HG02759 (cell line): ENCODE measurements at regions not wholly inside any gene's neighbourhood (a gene's known extent, or its start where the extent isn't known, plus 50 kb on each side); places are given as distances from the start of the nearest gene placed in this dataset.
"Not testable (repeated sequence)": the region's sequence is repeated elsewhere in the genome, so short reads cannot be mapped to it uniquely, and the experiment has no call there.

ENCODE experiments used
- ATAC-seq: cut with Tn5 transposase; IDR thresholded peaks from one replicate; pipeline ENCODE4 v1.9.1; 2021; ENCODE audit warnings: mild to moderate bottlenecking, moderate library complexity; ENCODE audit not compliant: unreplicated experiment

DNA sequence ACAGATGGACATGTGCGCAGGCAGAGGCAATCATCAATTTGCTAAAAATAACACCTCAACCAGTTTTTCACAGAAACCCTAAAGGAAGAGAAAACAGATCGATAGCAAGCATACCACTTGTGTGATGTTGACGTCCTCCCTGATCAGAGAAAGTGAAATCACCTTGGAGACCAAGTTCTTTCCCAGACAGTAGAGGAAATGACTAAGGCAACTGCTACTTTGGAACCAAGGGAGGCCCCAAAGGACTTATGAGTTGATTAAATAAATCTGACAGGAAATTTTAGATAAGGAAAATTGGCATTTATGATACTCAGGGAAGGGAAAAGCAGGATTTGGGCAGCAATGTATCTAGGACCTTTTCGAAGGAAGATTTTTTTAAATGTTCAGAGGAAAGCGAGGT lies 267.1 kb upstream of the ASIC2 start:
- ATAC-seq: no peak

DNA sequence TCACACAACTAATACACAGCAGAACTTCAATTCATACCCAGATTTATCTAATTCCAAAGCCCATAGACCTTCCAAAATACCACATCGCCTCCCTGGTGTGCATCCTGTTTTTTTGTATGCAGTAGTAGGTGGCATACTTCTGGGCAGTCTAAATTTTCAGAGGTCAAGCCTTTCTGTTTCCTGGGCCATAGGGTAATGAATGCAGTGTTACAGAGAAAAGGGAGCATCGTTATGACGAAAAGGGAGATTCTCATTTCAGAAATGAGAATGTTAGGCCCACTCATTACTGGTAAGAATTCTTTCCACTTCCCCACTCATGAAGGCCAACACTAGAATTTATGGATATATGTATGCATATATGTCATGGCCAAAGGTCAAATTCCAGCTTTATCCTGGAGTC lies 267.8 kb upstream of the ASIC2 start:
- ATAC-seq: no peak

DNA sequence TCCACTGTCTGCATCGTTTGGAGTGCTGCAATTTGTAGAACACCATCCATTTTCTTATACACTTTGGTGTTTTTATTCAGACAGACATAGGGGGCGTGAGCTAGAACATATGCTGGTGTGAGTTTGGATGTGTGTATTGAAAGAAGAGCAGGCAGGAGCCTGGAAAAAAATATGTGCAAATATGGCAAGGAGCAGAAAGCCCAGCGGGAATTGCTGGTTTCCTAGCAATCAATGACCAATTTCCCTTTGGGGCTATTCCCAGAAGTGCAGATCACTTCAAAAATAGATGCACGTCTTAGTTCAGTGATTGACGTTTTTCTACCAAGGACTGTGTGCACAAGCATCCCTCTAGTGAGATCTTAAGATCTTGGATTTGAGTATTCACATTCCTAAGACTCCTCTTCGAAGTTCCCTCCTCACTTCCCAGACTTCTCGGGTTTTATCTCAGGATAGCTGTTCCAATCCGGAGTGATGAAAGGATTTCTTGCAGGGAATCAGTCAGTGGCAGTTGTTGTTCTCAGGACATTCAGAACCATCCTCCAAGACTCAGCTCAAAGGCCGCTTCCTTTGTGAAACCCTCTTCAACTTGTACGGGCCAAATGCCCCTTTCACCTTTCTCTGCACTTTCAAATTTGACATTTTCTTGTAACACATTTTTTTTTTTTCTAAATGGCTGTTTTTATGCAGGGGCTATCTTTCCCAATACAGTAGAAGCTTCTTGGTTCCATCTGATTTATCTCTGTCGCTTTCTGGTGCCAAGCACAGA lies 268.7 kb upstream of the ASIC2 start:
- no peak for ATAC-seq

DNA sequence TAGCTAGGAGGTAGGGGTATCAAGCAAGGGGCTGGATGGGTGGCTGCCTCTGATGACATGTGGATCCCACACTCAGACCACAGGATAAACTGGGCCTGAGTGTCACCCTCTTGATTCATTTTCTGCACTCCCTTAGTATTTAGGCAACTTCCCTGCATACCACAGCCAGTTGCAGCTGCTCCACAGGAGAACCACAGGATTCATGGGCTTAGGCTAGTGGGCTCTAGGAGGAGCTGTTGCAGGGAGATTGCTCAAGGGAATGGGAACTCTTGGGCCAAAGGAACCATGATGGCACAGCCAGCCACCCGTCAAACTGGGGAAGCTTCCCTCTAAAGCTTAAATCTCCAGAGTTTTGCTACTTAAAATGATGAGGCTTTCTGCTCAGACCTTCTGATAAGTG lies 269.7 kb upstream of the ASIC2 start:
- no peak for ATAC-seq

DNA sequence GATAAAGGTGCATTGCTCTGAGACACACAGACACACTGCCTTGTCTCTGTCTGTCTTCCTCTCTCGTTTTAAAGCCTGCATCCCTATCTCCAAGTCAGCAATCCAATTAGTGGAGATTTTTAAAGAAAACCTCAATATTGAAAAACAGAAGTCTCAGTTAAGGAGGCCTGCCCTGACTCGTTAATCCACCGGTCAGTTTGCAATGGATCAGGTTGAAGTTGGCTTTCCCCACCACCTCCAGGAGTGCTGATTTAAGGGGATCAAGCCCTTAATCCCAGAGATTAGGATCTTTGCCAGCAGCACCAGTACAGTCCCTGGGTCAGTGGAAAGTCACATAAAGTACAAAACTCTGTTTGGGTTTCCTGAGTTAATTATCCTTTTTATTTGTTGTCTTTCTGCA lies 271.1 kb upstream of the ASIC2 start:
- ATAC-seq: no peak

DNA sequence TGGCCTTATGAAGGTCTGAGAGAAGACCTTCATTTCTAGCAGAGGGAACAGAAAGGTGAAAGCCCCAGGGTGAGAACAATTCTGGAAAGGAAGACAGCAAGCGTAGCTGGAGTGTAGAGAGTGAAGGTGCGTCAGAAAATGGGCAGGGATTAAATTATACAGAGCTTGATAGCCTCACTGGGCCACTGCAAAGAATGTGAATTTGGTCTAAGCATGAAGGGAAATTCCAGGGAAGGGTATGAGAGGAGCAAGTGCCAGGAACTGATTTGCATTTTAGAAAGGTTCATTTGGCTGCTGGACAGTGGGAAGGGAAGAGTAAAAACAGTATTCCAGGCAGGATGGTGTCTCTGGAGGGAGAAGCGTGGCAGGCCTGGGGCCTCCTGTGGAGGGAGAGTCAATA lies 274.1 kb upstream of the ASIC2 start:
- no peak for ATAC-seq

DNA sequence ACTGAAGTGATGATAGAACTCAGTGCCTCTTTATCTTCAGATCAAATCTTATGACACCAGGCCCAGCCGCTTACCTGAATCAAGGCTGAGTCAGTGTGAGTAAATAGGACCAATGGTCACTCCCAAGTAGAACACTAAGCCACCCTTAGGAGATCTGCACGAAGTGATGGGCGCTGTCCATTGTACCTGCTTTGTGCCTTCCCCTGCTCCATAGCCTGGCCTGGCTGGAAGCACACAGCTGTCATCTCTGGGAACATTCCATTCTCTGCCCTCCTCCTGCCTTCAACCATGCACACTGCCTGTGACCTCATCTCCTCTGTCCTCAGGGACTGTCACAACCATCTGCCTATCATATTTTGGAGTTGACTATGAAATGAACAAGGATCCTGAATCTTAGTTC lies 279.5 kb upstream of the ASIC2 start:
- ATAC-seq: no peak

DNA sequence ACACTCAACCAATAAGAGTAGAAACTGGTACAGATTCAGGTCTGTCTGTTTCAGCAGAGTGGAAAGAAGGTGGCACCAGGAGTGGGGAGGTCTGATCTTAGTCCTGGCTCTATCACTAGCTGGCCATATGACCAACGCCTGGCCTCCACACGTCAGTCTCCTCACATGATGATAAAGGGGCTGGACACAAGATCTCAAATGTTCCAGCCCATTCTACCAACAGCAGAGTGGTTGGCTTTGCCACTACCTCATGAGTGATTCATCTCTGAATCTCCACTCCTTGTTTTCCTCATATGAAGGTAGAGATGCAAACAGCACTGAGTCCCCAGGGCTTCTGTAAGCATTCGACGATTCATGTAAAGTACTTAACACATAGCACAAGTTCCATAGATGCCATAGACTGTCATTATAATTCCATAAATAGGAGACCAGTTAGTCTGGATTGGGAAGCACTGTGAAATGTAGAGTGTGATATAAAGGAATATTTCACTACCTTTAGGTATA lies 281.9 kb upstream of the ASIC2 start:
- ATAC-seq: no peak

DNA sequence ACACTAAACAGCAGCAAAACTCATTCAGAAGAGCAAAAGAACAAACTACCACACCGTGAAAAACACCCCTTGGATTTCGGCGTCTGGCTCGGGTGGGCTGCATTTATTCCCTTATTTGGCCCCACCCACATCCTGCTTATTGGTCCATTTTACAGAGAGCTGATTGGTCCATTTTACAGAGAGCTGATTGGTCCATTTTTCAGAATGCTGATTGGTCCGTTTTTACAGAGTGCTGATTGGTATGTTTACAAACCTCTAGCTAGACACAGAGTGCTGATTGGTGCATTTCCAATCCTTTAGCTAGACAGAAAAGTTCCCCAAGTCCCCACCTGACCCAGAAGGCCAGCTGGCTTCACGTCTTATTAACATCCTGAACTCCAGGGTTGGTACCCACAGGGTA lies 286.6 kb upstream of the ASIC2 start:
- not testable (repeated sequence) for ATAC-seq

DNA sequence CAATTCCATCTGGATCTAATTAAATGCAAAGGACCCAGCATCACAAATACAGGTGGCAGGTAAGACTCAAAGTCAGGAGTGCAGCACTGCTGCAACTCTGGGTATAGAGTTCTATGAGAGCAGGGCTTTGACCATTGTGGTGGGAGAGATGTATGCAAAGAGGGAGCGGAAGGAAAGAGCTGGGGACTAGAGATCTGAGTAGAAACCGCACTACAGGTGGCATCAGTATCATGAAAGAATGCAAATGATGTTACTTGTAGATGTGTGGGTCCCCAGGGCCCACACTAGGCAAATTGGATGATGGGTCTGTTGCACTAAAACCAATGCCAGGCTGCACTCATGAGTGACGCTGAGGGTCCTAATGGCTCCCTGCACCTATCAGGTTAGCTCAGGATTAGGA lies 287.1 kb upstream of the ASIC2 start:
- no peak for ATAC-seq

DNA sequence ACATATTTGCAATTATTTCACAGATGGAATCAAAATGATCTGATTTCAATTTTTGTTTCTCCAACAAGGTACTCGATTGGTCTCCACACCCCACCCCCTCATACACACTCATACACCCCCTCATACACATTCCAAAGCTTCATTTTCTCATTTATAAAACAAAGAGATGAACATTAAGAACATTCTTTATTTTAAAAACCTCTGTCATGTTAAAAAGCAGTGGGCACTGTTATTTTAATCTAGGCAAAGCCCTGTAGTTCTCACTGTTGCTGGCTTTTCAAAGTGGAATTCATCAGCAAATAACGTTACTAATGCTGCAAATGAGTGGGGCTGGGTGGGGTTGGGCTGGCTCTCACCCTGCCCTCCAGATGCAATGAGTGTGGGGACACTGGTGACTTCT lies 289.6 kb upstream of the ASIC2 start:
- no peak for ATAC-seq

DNA sequence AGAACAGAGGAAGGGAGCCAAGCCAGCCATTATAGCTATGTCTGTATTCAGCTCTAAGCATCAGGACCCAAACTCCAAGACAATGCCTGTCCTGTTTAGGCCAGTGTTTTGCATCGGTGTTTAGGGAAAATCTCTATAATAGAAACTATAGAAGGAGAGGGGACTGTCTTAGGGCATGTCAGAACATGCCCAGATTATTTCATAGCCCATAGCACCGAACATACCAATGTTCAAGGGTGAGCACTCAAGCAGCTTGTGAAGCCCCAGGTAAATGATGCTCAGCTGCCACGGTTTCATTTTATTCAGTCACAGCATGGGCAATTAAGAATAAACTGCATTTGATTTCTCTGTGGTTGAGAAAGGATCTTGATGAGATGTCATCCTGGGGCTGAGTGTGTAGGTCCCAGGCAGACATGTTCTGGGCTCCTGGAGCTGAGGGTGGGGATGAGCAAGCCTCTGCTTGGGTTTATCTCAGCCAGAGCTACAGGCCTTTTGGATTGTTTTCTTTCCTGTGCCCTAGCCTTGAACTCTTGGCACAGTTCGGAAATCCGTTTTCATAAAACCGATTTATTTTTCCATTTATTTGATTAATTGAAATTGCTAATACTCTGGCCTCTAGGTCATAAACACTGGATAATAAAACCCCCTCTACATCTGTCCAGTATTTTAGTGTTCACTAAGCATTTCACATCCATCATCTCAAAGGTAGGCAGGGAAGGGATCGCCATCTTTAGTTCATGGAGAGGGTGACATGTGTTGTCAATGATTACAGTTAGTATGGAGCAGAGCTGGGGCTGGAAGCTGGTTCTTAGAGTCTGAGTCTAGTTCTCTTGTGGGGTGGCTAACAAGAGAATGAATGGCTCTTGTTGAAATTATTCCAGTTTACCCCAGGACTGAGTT lies 290.7 kb upstream of the ASIC2 start:
- no peak for ATAC-seq

DNA sequence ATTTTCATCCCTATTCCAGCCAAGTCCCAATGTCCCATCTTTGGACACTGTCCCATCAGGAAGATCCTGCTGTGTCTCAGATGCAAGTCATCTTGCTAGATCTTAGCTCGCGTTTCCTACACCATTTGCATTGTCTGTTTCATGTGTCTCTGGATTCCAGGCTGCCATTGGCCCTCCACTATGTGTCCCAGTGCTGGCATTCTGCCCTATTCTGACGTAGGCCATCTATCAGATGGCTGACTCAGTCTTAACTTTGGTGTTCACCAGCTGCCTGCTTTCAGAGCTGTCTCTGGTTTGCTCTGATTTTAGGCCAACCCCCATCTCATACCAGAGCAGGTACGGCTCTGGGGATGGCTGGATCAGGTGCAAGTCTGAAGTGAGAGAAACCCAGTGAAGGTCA lies 300.9 kb upstream of the ASIC2 start:
- no peak for ATAC-seq

DNA sequence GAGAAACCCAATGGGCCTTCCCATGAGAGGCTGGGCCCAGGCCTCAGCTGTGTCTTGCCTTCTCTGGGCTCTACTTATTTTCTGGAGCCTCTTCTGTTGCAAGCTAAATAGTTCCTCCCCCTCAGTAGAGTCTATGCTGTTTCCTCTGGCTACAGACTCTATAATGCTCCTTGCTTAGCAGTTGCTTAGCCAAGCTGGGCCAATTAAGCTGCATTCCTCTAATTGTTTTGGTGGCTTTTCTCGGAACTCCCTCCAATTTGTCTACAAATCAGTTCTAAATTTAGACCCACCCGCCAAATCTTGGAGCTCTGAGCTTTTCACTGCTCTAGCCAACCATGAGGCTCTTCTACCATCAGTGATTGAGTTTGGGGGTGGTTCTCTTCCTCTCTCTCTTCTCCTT lies 302.7 kb upstream of the ASIC2 start:
- ATAC-seq: no peak

DNA sequence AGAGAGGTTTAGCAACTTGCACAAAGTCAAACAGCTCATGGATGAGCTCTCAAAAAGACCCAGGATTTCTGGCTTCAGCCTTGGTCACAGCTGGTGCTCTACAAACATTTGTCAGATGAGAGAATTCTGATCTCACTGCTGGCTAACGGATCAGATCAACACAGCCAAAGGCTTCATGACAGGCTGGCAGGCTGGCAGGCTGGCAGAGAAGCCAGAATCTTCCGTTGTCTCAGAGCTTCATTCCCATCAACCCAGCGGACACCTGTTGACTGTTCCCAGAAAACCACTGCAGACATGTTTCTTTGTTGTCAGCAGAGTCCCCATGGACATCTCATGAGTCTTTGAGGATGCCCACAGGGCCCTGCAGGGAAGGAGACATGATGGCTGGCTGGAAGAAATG lies 303.8 kb upstream of the ASIC2 start:
- ATAC-seq: no peak

DNA sequence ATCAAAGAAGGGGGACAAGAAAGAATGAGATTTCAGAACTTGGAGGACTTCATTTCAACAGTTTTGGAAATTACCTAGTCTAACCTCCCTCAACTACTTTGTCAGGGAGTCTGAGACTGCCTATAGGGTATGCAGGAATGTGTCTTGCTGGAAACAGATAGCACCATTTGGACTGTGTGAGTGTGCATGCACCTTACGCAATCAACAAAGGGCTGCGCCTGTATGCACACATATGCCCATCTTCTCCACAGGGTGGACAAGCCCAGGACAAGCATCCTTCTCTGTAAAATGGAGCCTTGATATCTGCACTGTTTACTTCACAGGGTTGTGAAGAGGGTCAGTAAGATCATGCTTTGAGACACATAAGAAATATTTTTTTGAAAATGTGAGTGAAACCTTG lies 305.7 kb upstream of the ASIC2 start:
- no peak for ATAC-seq

DNA sequence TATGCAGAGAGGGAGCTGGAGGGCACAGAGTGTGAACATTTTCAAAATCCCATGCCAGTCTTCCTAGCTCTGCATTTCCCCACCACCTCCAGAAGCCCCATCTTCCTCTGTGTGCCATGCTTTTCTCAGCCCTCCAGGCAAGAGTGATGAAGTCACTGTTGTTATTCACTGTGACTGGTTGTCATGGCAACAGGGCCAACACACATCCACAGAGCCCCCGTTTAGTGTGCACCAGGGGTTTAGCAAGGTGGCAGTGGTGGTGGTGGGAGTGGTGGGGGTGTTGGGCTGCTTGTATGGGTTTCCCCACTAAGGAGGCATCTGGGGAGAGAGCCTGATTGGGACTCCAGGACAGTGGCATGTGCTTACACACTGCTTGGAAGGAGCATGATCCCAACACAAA lies 309.9 kb upstream of the ASIC2 start:
- no peak for ATAC-seq

DNA sequence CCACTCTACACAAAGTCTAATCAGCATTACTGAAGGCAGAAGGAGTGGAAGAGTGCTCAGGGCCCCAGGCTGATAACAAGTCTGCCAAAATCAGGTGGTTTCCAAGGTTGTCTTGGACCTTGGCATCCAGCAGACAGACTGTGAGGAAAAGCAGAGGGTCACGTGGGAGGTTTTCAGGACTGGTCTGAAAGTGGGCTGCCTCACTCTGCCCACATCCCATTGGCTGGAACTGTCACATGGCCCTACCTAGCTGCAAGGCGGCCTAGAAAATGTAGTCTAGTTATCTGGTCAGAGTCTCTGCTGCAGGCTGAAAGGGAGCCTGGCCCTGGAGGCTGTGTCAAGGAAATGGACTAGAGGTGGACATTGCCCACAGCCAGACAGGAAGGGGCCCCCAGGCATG lies 310.7 kb upstream of the ASIC2 start:
- no peak for ATAC-seq

DNA sequence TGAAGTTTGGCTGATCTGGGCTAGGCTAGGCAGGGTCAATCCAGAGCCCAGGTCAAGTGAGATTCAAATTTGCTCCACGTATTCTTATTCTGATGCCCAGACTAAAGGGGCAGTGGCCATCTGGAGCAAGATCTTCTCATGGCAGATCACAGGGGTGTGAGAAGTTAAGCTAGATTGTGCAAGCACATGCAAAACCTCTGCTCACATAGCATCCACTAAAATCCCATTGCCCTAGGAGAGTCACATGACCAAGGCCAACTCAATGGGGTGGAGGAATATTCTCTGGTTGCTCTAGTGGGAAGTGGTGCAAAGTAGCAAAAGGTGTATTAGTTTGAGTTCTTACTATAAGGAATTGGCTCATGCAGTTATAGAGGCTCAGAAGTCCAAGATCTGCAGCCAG lies 318.4 kb upstream of the ASIC2 start:
- no peak for ATAC-seq

DNA sequence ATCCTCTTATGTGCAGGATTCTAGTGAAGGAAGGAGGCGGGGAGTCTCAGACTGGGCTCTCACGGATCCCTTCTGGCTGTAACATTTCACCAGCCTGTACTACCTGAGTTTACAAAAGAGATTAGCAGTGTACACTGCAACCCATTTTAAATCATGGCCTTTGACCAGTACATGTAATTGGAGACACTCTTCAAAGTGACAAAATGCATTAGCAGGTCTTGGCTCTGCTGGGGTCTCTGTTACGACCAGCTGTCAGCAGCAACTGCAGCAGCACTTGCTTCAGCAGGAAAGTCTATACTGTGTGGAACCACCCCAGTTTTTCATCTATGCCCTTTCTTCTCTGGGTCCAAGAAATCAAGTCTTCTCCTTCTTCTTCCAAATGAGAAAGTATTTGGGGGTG lies 322.8 kb upstream of the ASIC2 start:
- ATAC-seq: no peak

DNA sequence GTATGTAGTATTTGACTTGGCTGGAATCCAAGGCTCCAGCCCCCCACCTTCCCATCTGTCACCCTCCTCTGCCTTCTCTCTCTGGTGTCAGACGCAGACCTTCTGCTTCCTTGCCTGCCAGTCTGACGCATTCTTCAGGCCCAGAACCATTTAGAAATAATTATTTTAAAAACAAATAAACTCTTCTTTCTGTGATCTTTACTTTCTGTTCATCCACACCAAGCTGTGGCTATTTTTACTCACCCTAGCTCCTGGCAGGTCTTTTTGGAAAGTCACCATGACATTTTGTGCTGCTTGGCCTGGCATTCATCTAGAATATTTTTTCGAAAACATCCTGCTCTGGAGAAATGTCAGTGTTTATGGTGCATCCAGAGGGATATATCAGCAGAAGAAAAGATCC lies 330.7 kb upstream of the ASIC2 start:
- no peak for ATAC-seq
